Ascending aorta (tissue), 2 donors: ENCODE measurements at regions not wholly inside any gene's neighbourhood (a gene's known extent, or its start where the extent isn't known, plus 50 kb on each side); places are given as distances from the start of the nearest gene placed in this dataset.

Experiments
- DNase-seq, 2 donors: peaks; one replicate each; pipeline ENCODE4 v3.0.0-alpha.2; 2019; ENCODE audit warnings: low spot score in 2 of 2
- H3K27ac ChIP-seq, 2 donors: fragments of 200-600 bp; sonication (generic); one replicate each; pipeline ENCODE4 v1.5.1; 2016 to 2017; ENCODE audit warnings: mild to moderate bottlenecking in 1 of 2
- H3K27me3 ChIP-seq: fragments of 200-600 bp; sonication (generic); one replicate; pipeline ENCODE4 v1.5.1; 2017
- H3K36me3 ChIP-seq, 2 donors: fragments of 200-600 bp; sonication (generic); one replicate each; pipeline ENCODE4 v1.5.1; 2016
- H3K4me1 ChIP-seq, 2 donors: fragments of 200-600 bp; sonication (generic); one replicate each; pipeline ENCODE4 v1.5.1; 2016 to 2017; ENCODE audit warnings: mild to moderate bottlenecking in 1 of 2
- H3K4me3 ChIP-seq, 2 donors: fragments of 200-600 bp; sonication (generic); one replicate each; pipeline ENCODE4 v1.5.1; 2016 to 2017; ENCODE audit warnings: mild to moderate bottlenecking in 1 of 2
- H3K9me3 ChIP-seq, 2 donors: fragments of 200-600 bp; sonication (generic); one replicate each; pipeline ENCODE4 v1.5.1; 2016
- intact Hi-C: fragments of 100-400 bp; cut with DNase I; formaldehyde crosslinking; loops from one replicate; pipeline ENCODE4 v1.15.1; 2023
- TF ChIP-seq, protein P1 (sequence below), 3 experiments: fragments of 200-600 bp in 2 of 3; fragments of 450-650 bp in 1 of 3; sonication (generic) in 2 of 3; IDR thresholded peaks; one replicate each; pipeline ENCODE4 v1.5.1; 2016 to 2019; ENCODE audit warnings: antibody characterized with exemption in 3 of 3, mild to moderate bottlenecking in 1 of 3, moderate library complexity in 1 of 3

DNA sequence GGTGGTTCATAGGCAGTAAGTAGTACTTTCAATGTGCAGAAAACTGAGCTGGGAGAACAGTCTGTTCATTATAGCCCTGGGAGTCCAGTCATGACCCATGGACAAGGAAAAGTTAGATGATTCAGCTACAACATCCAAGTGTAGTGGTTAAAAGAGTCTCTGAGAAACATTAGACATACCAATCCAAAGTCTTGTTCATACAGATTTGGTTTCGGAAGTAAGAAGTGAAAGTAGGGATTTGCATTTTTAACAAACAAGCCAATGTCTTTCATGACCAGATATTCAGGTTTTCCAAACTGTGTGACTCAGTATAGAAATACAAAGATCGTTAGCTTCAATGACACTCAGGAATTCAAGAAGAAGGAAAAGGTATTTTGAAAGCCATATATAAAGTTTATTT is 345.3 kb downstream of the SLITRK1 start:
- intact Hi-C loops, result no loop called here
- H3K4me1 ChIP-seq, result no peaks in the 10 kb centered on the region
- H3K36me3 ChIP-seq, result no peaks in the 10 kb centered on the region
- H3K9me3 ChIP-seq, result no peaks in the 10 kb centered on the region
- H3K4me3 ChIP-seq, result no peak overlapping the region
- no peak overlapping the region for H3K27ac ChIP-seq
- H3K27me3 ChIP-seq, result no peaks in the 10 kb centered on the region
- DNase-seq, result no peak
- TF ChIP-seq, protein P1, sequence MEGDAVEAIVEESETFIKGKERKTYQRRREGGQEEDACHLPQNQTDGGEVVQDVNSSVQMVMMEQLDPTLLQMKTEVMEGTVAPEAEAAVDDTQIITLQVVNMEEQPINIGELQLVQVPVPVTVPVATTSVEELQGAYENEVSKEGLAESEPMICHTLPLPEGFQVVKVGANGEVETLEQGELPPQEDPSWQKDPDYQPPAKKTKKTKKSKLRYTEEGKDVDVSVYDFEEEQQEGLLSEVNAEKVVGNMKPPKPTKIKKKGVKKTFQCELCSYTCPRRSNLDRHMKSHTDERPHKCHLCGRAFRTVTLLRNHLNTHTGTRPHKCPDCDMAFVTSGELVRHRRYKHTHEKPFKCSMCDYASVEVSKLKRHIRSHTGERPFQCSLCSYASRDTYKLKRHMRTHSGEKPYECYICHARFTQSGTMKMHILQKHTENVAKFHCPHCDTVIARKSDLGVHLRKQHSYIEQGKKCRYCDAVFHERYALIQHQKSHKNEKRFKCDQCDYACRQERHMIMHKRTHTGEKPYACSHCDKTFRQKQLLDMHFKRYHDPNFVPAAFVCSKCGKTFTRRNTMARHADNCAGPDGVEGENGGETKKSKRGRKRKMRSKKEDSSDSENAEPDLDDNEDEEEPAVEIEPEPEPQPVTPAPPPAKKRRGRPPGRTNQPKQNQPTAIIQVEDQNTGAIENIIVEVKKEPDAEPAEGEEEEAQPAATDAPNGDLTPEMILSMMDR (IDR thresholded peaks at IDR 0.05), result no peak

DNA sequence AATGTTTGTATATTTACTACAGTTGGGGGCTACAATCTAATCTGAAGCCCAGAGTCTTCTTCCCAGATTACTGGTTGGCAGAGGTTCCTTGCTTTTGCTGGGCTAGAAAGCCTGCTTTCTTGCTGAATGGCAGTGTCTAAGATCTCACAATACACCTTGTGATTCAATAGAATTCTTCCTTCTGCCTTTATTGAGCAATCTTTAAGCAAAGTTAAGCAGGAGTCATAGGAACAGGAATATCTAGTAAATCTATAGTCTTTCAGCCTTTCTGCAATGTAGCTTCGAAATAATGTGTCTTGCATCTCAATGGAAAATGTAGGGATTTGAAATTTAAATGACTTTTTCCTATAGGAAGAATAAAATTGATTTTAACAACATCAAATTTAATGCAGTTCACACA is 346.1 kb downstream of the SLITRK1 start:
- H3K4me1 ChIP-seq, result no peaks in the 10 kb centered on the region
- intact Hi-C loops, result no loop called here
- TF ChIP-seq, protein P1 (IDR thresholded peaks at IDR 0.05), result no peak
- H3K36me3 ChIP-seq, result no peaks in the 10 kb centered on the region
- no peaks in the 10 kb centered on the region for H3K27me3 ChIP-seq
- H3K4me3 ChIP-seq, result no peak overlapping the region
- no peaks in the 10 kb centered on the region for H3K9me3 ChIP-seq
- no peak for DNase-seq
- no peak overlapping the region for H3K27ac ChIP-seq

DNA sequence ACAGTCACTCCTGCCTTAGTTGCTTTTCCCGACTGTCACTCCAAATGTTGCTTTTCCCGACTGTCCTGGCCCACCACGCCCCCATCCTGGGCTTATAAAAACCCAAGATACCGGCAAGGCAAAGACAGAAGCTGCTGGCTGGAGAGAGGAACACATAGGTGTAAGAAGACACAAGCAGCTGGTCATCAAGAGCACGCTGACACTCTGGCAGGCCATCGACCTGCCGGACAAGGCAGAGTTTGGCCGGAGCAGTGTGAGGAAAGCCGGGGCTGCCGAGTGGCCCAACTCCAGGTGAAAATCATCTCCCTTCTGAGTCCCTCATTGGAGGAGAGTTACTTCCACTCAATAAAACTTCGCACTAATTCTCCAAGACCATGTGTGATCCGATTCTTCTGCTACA is 349.5 kb downstream of the SLITRK1 start:
- DNase-seq, result no peak
- Histone ChIP-seq H3K9me3 (no peaks in the 10 kb centered on the region), H3K27ac (no peak overlapping the region), H3K27me3 (no peaks in the 10 kb centered on the region), H3K4me3 (no peak overlapping the region), H3K4me1 (no peaks in the 10 kb centered on the region), H3K36me3 (no peaks in the 10 kb centered on the region)
- TF ChIP-seq, protein P1 (IDR thresholded peaks at IDR 0.05), result no peak
- intact Hi-C loops, result no loop called here

DNA sequence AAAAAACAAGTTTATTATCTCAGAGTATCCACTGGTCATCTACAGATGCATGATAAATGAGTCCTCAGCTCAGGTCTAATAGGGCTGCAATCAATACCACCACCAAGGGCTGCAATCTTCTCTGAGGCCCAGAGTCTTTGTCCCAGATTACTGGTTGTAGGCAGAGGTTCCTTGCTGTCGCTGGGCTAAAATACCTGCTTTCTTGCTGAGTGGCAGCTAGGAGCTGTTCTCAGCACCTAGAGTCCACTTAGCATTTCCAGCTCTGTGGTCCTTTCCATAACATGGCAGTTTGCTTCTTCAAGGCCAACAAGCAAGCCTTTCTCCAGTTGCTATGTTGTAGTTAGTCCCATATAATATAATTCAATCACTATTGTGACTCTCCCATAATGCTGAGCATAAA is 351.3 kb downstream of the SLITRK1 start:
- intact Hi-C loops, result no loop called here
- TF ChIP-seq, protein P1 (IDR thresholded peaks at IDR 0.05), result no peak
- Histone ChIP-seq H3K27ac (no peak overlapping the region), H3K27me3 (no peaks in the 10 kb centered on the region), H3K4me3 (no peak overlapping the region), H3K36me3 (no peaks in the 10 kb centered on the region), H3K9me3 (no peaks in the 10 kb centered on the region), H3K4me1 (no peaks in the 10 kb centered on the region)
- no peak for DNase-seq

DNA sequence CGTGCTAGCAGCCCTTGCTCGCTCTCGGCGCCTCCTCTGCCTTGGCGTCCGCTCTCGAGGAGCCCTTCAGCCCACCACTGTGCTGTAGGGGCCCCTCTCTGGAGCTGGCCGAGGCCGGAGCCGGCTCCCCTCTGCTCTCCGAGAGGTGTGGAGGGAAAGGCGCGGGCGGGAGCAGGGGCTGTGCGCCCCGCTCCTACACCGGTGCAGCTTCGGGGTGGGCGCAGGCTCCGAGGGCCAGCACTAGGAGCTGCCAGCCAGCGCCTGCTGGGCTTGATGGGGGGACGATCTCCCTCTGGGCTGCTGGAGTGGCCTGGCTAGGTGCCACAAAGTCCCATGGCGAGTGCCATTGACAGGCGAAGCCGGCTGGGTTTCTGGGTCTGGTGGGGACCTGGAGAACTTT is 365.5 kb downstream of the SLITRK1 start:
- intact Hi-C loops, result no loop called here
- TF ChIP-seq, protein P1 (IDR thresholded peaks at IDR 0.05), result no peak

More for the DNA sequence above, 365.5 kb downstream of the SLITRK1 start:
- H3K27ac ChIP-seq, result no peak overlapping the region
- H3K9me3 ChIP-seq, result no peaks in the 10 kb centered on the region
- H3K4me3 ChIP-seq, result no peak overlapping the region
- DNase-seq, result no peak
- no peaks in the 10 kb centered on the region for H3K4me1 ChIP-seq
- no peaks in the 10 kb centered on the region for H3K27me3 ChIP-seq
- no peaks in the 10 kb centered on the region for H3K36me3 ChIP-seq
